GM18502 (cell line): ENCODE measurements at regions not wholly inside any gene's neighbourhood (a gene's known extent, or its start where the extent isn't known, plus 50 kb on each side); places are given as distances from the start of the nearest gene placed in this dataset.

Experiments used
- ATAC-seq: cut with Tn5 transposase; IDR thresholded peaks from one replicate; pipeline ENCODE4 v1.9.1; 2021; ENCODE audit warnings: mild to moderate bottlenecking; ENCODE audit not compliant: unreplicated experiment, poor library complexity

DNA sequence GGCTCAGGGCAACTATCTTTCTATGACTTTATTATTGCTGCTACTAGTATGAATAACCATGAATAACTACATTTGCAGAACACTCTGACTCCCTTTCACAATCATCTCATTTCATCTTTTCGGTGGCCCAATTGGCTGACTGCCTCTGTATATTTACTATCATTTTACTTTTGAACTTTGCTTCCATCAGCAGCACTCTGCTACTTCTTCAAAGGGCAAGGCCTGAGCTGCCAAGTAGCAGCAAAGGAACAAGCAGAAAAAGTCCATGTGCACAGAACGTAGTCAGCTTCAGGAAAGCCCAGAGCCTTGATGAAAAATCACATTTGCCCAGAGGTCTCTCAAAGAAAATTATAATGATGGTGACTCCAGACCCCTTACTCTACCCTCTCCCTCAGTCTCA is 214.5 kb upstream of the PUM3 start:
- ATAC-seq = no peak

GRCh38 chr9:3054017-3054586 is 210.2 kb upstream of the PUM3 start:
- no peak for ATAC-seq

- no peak for ATAC-seq
Measured at GRCh38 chr9:3049636-3050035, 205.7 kb upstream of the PUM3 start.

DNA sequence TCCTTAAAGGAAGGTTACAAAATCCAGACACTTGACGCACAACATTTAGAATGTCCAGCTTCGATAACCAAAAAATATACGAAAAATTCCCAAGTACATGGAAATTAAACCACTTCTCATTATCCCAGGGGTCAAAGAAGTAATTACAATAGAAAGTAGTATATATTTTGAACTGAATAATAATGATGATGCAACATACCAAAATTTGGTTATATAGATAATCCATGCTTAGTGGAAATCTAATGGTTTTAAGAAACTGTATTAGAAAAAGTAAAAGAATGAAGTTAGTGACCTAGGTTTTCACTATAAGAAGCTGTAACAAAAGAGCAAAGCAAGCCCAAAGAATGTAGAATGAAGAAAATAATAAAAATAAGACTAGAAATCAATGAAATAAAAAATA is 204.0 kb upstream of the PUM3 start:
- ATAC-seq = no peak

GRCh38 chr9:3045153-3045552 is 201.3 kb upstream of the PUM3 start:
- ATAC-seq = no peak

DNA sequence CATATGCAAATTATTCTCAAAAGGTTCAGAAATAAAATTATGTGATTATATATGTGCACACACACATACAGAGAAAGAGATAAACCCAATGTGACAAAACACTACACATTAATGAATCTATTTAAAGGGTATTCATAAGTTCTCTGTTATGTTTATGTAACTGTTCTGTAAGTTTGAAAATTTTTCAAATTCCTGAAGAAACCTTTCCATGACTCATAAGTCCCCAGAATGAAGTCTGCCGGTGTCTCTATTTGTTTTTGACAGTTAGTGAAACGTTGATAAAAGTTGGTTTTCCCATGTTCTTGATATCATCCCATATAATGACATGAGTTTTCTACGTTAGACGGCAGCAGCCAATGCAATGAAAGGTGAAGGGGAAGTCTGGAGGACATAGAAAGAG is 199.5 kb upstream of the PUM3 start:
- ATAC-seq = no peak

DNA sequence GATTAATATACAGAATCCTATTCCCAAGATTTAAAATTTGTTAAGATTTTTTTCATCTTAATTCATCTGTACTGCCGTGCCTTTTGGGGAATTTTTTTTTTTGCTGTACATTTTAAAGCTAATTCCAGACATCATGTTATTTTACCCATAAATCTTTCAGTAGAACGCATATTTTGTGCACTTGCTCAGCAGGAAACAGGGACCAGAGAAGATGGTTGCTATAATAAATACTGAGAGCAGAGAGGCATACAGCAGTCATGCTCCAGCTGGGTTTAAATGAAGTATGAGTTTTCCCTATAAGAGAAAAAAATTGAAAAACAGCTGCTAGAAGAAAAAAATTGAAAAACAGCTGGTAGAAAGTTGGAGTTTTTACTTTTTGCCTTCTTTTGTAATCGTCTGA is 196.9 kb upstream of the PUM3 start:
- no peak for ATAC-seq

DNA sequence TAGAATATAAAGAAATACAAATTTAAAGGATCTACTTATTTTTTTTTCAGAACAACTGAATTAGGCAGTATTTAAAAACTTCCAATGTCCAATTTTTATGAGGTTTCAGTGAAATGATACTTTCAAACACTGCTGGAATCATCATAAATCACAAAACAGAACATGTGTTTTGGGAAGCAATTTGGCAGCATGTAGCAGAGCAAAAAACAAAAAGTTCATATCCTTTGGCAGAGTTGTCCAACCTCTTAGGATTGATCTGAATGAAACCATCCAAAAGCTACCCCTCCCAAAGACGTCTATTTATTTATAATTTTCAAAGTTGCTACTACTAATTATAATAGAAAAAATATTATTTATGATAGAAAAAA is 192.4 kb upstream of the PUM3 start:
- no peak for ATAC-seq

- ATAC-seq = no peak
Measured at GRCh38 chr9:3035579-3036332, 191.9 kb upstream of the PUM3 start.

- ATAC-seq = peak; percentile 84
Measured at GRCh38 chr9:3032898-3033297, 189.0 kb upstream of the PUM3 start.

GRCh38 chr9:3028535-3028934 is 184.6 kb upstream of the PUM3 start:
- no peak for ATAC-seq

DNA sequence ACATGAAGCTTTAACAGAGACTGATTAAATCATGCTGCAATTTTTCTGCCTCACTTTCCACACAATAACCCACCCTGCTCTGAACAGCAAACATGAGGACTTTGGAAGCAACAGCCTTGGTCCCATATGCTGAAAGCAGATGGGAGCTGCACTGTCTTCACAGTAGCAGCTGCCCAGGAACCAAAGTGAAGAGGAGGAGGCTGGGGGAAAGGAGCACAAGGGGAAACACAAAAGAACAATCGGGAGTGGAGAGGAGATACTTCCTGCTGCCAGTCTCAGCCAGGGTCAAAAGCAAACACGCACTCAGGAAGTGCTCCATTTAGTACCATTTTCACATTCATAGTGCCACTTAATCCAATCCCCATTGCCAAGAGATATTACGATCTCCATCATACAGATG is 183.3 kb upstream of the PUM3 start:
- no peak for ATAC-seq

GRCh38 chr9:3023449-3023848 is 179.6 kb upstream of the PUM3 start:
- no peak for ATAC-seq

DNA sequence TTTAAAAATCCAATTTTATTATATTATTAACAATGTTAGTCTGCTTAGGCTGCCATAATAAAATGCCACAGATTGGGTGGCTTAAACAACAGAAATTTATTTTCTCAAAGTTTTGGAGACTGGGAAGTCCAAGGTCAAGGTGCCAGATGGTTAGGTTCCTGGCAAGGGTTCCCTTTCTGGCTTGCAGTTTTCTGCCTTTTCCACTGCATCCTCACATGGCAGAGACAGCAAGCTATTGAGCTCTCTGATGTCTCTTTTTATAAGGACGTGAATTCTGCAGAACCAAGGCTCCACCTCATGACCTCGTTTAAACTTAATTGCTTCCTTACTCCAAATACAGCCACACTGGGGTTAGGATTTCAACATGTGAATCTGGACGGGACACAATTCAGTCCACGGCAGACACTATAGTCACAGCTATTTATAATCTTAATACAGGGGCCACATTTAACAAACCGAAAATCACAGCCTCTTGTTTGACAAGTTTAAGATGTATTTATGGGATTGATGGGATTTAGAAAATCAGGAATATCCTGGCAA is 174.9 kb upstream of the PUM3 start:
- ATAC-seq = no peak

DNA sequence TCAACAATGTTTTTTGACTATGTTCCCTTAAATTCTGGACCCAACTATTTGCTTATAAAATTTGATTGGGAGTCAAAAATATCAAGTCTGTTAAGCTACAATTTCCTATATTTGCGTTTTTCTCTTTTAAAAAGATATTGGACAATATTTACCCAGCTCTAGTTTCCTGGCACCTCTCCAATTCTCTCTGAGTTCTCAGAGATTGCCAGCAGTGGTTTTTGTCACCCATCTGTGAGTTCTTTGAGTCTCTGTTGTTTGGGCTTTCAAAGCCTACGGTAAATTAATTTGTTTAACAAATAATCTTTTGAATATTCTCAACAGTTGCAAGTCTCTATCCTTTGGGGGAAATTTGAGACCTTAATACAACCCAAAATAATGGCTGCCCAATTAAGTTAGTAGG is 174.2 kb upstream of the PUM3 start:
- ATAC-seq = no peak

GRCh38 chr9:3014178-3014577 is 170.3 kb upstream of the PUM3 start:
- no peak for ATAC-seq

- no peak for ATAC-seq
Measured at GRCh38 chr9:3012842-3013241, 168.9 kb upstream of the PUM3 start.

- ATAC-seq = no peak
Measured at GRCh38 chr9:3012245-3012644, 168.3 kb upstream of the PUM3 start.

DNA sequence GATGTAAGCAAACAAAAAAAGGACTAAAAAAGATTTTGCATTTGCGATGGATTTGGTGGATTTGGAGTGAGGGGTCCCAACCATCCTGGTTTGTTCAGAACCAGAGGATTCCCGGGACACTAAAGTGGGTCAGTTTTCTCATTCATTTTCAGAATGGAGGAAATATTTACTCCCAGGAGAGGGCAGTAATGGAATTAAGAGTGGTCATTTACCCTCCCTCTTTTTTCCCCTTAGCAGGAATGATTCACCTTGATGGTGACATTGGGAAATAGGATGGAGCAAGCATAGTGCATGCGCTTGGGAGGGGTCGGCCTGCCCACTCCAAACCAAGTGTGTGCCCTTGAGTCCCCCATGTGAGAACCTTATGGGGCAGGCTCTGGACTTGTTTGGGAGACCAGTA is 164.2 kb upstream of the PUM3 start:
- ATAC-seq = no peak

DNA sequence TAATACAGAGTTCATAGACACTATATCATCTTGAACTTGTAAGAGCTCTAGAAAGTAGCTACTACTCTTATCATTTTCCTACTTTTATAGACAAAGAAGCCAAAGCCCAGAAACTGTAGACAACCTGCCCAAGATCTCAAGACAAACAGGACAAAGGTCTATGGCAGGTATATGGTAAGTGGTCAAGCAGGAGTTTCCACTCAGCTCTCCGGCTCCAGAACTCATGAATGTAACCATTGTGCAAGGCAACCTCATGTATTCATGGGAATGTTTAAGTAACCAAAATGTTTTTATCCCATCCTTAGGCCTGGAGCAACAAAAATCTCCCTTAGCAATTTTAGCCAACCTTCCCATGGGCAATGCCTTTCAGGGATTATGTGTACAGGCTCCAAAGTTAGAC is 163.4 kb upstream of the PUM3 start:
- ATAC-seq = no peak

GRCh38 chr9:3006851-3007250 is 163.0 kb upstream of the PUM3 start:
- no peak for ATAC-seq

DNA sequence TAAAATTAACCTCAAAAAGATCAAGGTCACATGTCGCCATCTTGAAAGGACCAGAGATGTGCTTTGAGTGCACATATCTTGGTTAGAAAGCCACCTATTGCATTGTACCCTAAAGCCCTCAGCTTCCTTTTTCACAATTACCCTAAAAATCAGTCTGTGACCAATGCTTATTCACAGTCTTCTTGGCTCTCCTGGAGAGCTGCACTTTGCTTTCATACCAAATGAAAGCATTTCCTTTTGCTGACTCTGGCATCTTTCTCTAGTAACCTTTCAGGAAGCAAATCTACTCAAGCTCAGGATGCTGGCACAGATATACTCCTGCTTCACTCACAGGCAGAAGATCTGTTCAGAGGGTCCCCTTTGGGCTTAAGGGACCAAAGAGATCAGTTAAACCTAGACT is 160.7 kb upstream of the PUM3 start:
- no peak for ATAC-seq
